ENCODE measurements at regions not wholly inside any gene's neighbourhood (a gene's known extent, or its start where the extent isn't known, plus 50 kb on each side); places are given as distances from the start of the nearest gene placed in this dataset.

DNA sequence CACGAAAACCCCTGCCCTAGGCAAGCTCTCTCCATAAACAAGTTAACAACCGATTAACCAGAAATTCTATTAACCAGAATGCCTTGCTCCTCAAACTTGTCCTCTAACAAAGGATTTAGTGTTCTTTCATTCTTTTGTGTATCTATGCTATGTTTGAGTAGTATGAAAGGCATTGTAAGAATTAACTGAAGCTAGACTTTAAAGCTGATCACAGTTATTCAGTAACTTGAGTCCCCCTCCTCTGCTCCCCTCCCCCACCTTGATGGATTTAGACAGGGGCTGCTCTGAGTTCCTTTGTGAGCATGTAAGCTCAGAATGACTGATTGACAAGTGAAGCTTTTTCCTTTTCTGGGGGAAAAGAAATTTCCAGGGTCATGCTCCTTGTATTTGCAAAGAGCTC, 257.6 kb downstream of the TTLL7 start:
- DNase-seq, result no peak
- intact Hi-C loops (cut with DNase I), result no loop called here

GRCh38 chr1:83735526-83735925, 263.4 kb downstream of the TTLL7 start:
- intact Hi-C loops (cut with DNase I), result no loop called here
- no peak for DNase-seq

DNA sequence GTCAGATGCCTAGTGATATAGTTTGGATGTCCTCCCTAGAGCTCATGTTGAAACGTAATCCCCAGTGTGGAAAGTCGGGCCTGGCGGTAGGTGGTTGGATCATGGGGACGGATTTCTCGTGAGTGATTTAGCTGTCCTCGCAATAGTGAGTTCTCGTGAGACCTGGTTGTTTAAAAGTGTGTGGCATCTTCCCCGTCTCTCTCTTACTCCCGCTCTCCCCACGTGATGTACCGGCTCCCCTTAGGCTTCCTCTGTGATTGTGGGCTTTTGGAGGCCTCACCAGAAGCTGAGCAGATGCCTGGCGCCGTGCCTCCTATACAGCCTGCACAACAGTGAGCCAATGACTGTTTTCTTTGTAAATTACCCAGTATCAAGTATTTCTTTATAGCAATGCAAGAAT, 264.5 kb downstream of the TTLL7 start:
- peak in 3 of 10 donors; percentile 41 to 87 (median 64) for DNase-seq
- intact Hi-C loops (cut with DNase I), result no loop called here

DNA sequence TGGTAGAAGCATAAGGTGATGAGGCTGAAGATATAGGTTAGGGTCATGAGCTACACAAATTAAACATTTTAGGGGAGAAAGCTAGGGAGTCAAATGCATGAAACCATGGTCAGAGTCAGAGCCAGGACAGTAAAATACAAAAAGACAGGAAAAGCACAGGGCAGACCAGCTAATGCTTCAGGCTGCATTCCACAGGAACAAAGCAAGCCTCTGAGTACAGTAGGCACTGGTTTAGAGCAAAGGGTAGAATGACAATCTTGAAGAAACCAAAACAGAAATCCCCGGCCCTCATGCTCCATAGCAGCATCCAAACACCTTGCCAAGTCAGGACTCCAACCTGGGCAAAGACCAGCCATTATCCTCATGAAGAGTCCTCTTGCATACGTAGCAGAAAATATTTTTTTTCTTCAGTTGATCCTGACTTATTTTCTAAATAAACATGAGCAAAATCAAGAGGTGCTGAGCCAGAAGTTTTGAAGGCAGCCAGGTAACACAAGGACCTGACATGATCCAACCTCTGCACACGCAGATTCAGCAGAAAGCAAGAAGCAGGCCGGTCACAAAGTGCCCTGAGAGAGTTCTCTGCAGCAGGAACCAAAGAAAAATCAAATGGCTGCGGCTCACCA, 273.1 kb downstream of the TTLL7 start:
- no peak for DNase-seq
- intact Hi-C loops (cut with DNase I), result no loop called here

GRCh38 chr1:83718338-83718737, 280.6 kb downstream of the TTLL7 start:
- DNase-seq, result no peak

GRCh38 chr1:83717785-83718184, 281.1 kb downstream of the TTLL7 start:
- intact Hi-C loops (cut with DNase I), result no loop called here
- DNase-seq, result no peak

More at GRCh38 chr1:83718338-83718737, 280.6 kb downstream of the TTLL7 start:
- intact Hi-C loops (cut with DNase I), result no loop called here

- no peak for DNase-seq
- intact Hi-C loops (cut with DNase I), result no loop called here
Measured at GRCh38 chr1:83716641-83717040, 282.3 kb downstream of the TTLL7 start.

GRCh38 chr1:83715550-83715949, 283.4 kb downstream of the TTLL7 start:
- intact Hi-C loops (cut with DNase I), result no loop called here
- DNase-seq, result no peak

DNA sequence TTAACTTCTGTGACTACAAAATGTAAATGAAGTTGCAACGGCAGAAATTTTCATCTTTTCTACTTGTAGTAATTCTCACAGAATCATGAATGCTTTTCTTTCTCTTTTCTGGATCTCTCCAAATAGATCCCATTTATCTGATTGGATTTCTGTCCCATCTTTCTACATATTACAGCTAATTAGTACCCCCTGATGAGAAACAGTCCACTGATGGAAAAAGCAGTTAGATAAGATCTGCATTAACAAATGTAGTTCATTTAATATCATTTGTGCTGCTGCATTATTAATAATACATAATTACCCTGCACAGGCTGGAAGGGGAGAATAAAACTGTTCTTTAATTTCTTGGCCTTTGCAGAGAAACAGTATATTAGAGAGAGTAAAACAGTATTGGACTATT, 289.3 kb downstream of the TTLL7 start:
- intact Hi-C loops (cut with DNase I), result no loop called here
- no peak for DNase-seq

DNA sequence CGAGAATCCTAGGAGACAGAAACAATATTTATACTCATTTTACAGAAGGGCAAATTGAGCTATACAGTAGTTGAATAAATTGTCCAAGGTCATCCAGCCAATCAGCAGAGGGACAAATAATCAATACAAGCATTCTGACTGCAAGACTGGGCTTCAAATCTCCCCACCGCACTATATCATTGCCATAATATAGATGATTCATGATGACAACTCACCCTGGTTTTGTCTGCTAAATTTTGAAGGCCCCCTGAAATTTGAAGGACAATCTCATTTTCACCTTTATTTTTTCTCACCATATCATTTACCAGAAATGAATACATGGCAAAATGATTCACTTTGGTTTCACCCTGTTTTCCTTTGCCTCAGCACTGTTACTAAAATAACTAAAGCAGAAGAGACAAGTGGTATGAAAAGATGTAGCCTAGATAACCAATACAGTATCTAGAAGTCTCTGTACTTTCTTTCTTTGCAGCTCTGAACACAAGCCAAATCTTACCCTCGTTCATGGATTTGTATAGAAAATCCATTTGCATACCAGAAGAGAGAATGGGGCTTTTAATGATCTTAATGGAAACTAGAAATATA, 292.5 kb downstream of the TTLL7 start:
- no peak for DNase-seq
- intact Hi-C loops (cut with DNase I), result no loop called here

DNA sequence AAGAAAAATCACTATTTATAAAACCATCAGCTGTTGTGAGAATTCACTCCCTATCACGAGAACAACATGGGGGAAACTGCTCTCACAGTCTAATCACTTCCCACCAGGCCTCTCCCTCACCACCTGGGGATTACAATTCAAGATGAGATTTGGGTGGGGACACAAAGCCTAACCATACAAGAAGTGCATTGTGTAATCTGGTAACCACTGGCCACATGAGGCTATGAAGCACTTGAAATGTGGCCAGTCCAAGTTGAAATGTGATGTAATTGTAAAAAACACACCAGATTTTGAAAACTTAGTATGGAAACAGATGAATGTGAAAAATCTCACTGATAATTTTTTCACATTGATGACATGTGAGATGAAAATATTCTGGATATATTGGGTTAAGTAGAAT, 293.8 kb downstream of the TTLL7 start:
- no peak for DNase-seq
- intact Hi-C loops (cut with DNase I), result no loop called here

DNA sequence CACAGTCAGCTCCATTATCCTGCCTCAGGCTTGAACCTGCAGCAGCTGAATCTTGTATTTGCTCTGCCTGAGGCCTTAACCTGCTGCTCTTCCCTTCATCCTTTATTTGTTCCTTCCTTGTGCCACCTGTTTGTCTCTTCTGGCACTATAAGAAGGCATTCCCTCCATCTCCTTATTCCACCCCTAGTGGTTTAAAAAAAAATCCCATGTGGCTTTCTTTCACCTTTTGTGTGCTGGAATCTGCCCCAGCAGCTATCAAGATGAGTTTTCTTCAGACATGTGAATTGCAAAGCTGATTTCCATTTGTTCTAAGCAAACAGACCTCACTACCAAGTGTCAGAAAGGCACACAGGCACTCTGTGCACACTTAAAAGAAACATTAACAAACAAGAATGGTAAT, 294.6 kb downstream of the TTLL7 start:
- intact Hi-C loops (cut with DNase I), result no loop called here
- no peak for DNase-seq

DNA sequence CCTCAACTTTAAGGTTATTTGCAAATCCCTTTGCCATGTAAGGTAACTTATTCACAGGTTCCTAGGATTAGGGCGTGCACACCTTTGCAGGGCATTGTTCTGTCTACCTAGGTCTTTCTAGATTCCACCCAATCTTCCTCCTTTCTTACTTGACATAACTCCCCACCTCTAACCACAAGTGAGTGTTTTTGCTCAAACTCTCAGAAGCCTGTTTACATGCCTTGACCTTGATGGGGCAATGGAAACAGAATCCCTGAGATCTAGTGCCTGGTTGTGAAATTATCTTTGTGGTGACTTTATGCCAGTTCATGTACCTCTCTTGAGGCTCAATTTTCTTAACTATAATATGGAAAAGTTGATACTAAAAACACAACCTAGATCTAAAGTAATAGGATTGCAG, 296.6 kb downstream of the TTLL7 start:
- DNase-seq, result no peak
- intact Hi-C loops (cut with DNase I), result no loop called here

DNA sequence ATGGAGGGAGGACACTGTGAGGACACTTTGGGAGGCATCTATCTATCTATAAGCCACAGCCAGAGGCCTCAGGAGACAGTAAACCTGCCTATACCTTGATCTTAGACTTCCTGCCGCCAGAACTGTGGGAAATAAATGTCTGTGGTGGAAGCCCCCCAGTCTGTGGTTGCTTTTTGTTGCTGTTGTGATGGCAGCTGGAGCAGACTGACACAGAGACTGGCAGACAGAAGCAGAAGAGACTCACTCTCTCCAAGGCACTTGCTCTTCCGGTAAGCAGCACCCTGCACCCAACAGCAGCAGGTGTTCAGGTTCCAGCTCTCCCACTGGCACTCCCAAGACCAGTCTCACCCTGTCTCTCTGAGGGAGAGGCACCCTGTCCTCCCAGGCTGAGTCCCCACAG, 297.6 kb downstream of the TTLL7 start:
- intact Hi-C loops (cut with DNase I), result no loop called here
- no peak for DNase-seq

DNA sequence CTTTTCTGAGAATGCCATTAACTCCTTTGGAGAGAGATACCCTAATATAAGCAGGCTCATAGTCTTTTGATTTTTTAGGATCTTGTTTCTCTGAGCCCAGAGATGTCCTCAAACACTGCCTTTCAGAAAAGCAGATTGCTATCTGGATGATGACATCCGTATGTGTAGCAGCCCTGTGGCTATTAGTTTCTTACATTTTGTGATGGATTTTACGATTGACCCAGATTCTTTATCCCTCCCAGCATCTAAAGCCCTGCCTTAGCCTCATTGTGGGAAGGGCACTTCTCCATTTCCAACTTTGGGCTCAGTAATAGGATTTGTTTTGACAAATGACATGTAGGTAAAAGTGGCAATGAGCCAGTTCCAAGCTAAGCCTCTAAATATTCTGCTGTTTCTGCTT, 300.3 kb downstream of the TTLL7 start:
- intact Hi-C loops (cut with DNase I), result no loop called here

GRCh38 chr1:83697961-83698360, 301.0 kb downstream of the TTLL7 start:
- intact Hi-C loops (cut with DNase I), result no loop called here
- DNase-seq, result no peak

More for the DNA sequence above, 300.3 kb downstream of the TTLL7 start:
- DNase-seq, result no peak

DNA sequence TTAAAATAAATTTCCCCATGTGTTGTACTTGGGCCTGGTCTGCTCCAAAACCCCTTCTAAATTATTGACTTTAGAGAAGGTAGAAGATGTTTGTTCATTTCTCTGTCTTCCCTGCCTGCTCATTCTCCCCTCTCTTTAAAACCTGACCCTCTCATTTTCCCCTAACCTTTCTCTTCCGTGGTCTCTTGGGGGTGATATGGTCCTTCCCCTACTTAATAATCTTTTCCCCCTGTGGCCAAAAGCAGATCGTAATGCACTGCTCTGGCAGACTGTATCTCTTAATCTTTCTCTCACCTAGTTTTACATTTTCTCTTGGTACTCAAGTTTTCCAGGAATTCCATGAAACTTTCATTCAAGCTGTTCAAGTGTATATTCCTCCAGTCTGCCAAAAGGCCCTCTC, 301.7 kb downstream of the TTLL7 start:
- intact Hi-C loops (cut with DNase I), result no loop called here
- DNase-seq, result no peak

- no peak for DNase-seq
- intact Hi-C loops (cut with DNase I), result no loop called here
Measured at GRCh38 chr1:83694449-83694848, 304.5 kb downstream of the TTLL7 start.

GRCh38 chr1:83693427-83694126, 305.4 kb downstream of the TTLL7 start:
- no peak for DNase-seq
- intact Hi-C loops (cut with DNase I), result no loop called here

DNA sequence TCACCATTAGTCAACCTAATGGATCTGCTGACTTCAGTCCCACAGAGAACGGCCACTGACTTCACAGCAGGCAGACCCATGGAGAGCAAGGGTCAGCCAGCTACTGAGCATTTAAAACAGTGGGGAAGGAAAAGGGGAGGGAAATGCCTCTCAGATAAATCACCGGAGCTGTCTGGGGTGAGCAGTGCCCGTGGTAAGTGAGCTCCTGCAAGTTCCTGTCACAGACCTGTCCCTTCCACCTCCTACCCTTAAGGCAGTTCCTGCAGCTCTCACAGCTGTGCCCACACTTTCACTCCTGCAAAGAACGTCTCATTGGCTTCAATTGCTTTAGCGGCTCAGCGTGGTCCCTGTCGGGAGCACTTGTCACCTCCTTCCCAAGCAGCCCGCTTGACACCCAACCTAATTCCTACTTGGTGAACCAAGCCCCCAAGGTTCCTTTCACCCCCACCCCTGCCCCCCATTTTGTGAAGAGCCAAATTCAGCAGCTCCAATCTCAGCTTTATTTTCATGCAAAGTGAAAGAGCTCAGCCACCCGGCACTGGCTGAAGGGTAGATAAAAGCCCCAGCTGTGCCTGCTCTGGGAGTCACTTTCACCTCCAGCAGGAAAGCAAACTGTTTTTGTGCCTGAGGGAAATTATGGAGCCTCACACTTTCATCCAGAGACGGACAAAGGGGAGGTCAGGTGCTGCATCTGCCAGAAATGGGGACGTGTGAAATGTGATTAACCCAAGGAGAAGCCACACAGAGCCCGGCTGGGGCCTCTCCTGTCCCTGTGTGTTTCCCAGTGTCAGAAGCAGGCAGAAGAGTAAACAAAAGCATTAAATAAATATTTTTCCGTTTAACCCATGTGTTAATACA, 306.2 kb downstream of the TTLL7 start:
- intact Hi-C loops (cut with DNase I), result no loop called here

DNA sequence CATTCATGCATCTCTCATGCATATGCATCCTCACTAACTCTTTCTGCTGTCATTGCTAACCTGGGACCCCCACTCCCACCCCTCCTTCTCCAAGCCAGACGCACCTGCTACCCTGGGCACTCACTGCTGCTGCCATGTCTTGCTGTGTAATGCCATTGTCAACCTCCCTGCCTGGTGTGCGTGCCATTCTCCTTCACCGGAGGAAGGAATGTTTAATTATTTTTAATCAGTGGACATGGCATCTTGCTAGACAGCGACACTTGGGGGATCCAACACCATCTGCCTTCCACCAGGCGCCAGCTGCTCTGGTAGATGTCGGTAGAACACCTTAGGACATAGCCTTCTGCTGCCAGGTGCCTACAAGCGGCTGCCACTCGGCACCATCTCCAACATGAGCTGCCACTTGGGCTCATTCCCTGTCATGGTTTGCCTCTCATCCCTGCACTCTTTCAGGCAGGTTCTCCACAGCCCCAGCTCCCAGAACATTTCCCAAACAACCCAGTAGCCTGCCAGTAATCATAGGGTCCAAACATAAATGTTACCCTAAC, 306.9 kb downstream of the TTLL7 start:
- intact Hi-C loops (cut with DNase I), result no loop called here
- peak in 1 of 10 donors; percentile 73 for DNase-seq

More for the DNA sequence above, 306.2 kb downstream of the TTLL7 start:
- DNase-seq, result peak in 6 of 10 donors; percentile 17 to 80 (median 44)

All from posterior cingulate gyrus (tissue), 11 donors.